Caco-2 (cell line): ENCODE measurements at regions not wholly inside any gene's neighbourhood (a gene's known extent, or its start where the extent isn't known, plus 50 kb on each side); places are given as distances from the start of the nearest gene placed in this dataset.
"Not testable (repeated sequence)": the region's sequence is repeated elsewhere in the genome, so short reads cannot be mapped to it uniquely, and the experiment has no call there.

Source experiments
- BruUV-seq: library from RNA; stranded (reverse); fragments of 400-500 nt; replicated peaks from 2 replicates; lab custom pipeline; 2021; lab: Mats Ljungman, UMichigan
- CTCF ChIA-PET: fragments of 300-600 bp; sonication (Branson Sonifier 250); formaldehyde crosslinking; loops from one replicate; lab custom pipeline; 2022; ENCODE audit warnings: antibody characterized with exemption; lab: Charles Lee
- POLR2A ChIA-PET: fragments of 300-600 bp; sonication (Branson Sonifier 250); formaldehyde crosslinking; loops from one replicate; lab custom pipeline; 2022; ENCODE audit warnings: antibody characterized with exemption; lab: Charles Lee
- DNase-seq, 2 experiments: peaks; one replicate each; pipeline versions ENCODE4 v3.0.0 to v3.0.0-alpha.2; 2020 to 2022
- H3K27me3 ChIP-seq: replicated peaks from 2 replicates; pipeline ENCODE4 v1.6.0; 2011; ENCODE audit warnings: low read length; ENCODE audit not compliant: control insufficient read depth, insufficient read depth
- H3K36me3 ChIP-seq: 2 replicates; pipeline ENCODE4 v1.5.1; 2011; ENCODE audit warnings: low read length; ENCODE audit not compliant: control insufficient read depth, insufficient read depth
- H3K4me1 ChIP-seq: fragments of 250-450 bp; sonication (Bioruptor Pico); 2 replicates; pipeline ENCODE4 v1.5.1; 2020; ENCODE audit warnings: mild to moderate bottlenecking
- H3K4me3 ChIP-seq: 2 replicates; pipeline ENCODE4 v1.5.1; 2011; ENCODE audit warnings: low read depth, mild to moderate bottlenecking, control low read depth, low read length
- H3K9me3 ChIP-seq: fragments of 250-450 bp; sonication (Bioruptor Pico); 2 replicates; pipeline ENCODE4 v1.5.1; 2020; ENCODE audit warnings: mild to moderate bottlenecking, moderate library complexity
- H3K27ac Mint-ChIP-seq: one replicate; pipeline ENCODE4 v1.8.0; 2022; ENCODE audit warnings: mixed read lengths; ENCODE audit not compliant: unreplicated experiment
- H3K27me3 Mint-ChIP-seq: one replicate; pipeline ENCODE4 v1.8.0; 2022; ENCODE audit warnings: mixed read lengths; ENCODE audit not compliant: insufficient read depth, unreplicated experiment
- H3K36me3 Mint-ChIP-seq: one replicate; pipeline ENCODE4 v1.8.0; 2022; ENCODE audit warnings: mild to moderate bottlenecking, mixed read lengths; ENCODE audit not compliant: insufficient read depth, unreplicated experiment
- H3K4me1 Mint-ChIP-seq: one replicate; pipeline ENCODE4 v1.8.0; 2022; ENCODE audit warnings: low read depth, mixed read lengths; ENCODE audit not compliant: unreplicated experiment
- H3K4me3 Mint-ChIP-seq: one replicate; pipeline ENCODE4 v1.8.0; 2022; ENCODE audit warnings: mild to moderate bottlenecking, moderate library complexity, mixed read lengths; ENCODE audit not compliant: unreplicated experiment
- H3K9me3 Mint-ChIP-seq: one replicate; pipeline ENCODE4 v1.8.0; 2022; ENCODE audit warnings: mixed read lengths; ENCODE audit not compliant: unreplicated experiment
- intact Hi-C: fragments of 100-400 bp; cut with micrococcal nuclease; formaldehyde crosslinking; loops from one replicate; pipeline ENCODE4 v1.10.0; 2022; ENCODE audit not compliant: unreplicated experiment
- TF ChIP-seq, protein P1 (sequence below), 2 experiments: fragments of 200-600 bp in 1 of 2; IDR thresholded peaks; 1 replicate in 1 of 2; 2 replicates in 1 of 2; pipeline versions ENCODE4 v1.5.1 to v1.8.0; 2011 to 2022; ENCODE audit warnings: antibody characterized with exemption in 1 of 2, control low read depth in 1 of 2, inconsistent platforms in 1 of 2, low read depth in 1 of 2, low read length in 1 of 2, mild to moderate bottlenecking in 1 of 2, moderate library complexity in 1 of 2; ENCODE audit not compliant: insufficient read depth in 1 of 2, severe bottlenecking in 1 of 2, unreplicated experiment in 1 of 2

DNA sequence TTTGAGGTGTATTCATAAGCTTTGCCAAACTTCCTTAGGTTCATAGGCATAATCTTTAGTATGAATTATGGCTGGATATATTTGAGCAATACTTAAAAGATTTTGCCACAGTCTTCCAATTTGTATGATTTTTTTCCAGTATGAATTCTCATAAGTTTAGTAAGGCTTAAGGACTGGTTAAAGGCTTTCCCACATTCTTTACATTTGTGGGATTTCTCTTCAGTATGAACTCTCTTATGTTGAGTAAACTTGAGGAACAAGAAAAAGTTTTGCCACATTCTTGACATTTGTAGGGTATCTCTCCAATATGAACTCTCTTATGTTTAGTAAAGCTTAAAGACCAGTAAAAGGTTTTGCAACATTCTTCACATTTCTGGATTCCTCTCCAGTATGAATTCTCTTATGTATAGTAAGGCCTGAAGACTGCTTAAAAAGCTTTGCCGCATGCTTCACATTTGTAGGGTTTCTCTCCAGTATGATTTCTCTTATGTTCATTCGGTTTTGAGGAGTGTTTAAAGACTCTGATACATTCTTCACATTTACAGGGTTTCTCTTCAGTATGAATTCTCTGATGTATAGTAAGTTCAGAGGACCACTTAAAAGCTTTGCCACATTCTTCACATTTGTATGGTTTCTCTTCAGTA, 302.6 kb downstream of the ZNF33B start:
- H3K36me3 ChIP-seq, H3K27me3 ChIP-seq, H3K4me1 Mint-ChIP-seq, intact Hi-C loops, H3K36me3 Mint-ChIP-seq, H3K27me3 Mint-ChIP-seq, H3K4me3 ChIP-seq, H3K27ac Mint-ChIP-seq, CTCF ChIA-PET, DNase-seq, H3K4me1 ChIP-seq, H3K4me3 Mint-ChIP-seq, POLR2A ChIA-PET, BruUV-seq: not testable (repeated sequence)
- H3K9me3 ChIP-seq = peaks cover 25% of the 10 kb centered on the region
- peaks cover 59% of the 10 kb centered on the region for H3K9me3 Mint-ChIP-seq

DNA sequence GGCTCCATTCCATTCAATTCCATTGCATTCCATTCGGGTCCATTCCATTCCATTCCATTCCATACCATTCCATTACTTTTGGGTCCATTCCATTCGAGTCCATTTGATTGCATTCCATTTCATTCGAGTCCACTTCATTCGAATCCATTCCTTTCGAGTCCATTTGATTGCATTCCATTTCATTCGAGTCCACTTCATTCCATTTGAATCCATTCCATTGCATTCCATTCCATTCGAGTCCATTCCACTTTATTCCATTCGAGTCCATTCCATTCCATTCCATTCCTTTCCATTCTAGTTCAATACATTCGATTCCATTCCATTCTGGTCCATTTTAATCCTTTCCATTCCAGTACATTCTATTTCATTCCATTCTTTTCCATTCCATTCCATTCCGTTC, 334.0 kb downstream of the ZNF33B start:
- TF ChIP-seq, protein P1, sequence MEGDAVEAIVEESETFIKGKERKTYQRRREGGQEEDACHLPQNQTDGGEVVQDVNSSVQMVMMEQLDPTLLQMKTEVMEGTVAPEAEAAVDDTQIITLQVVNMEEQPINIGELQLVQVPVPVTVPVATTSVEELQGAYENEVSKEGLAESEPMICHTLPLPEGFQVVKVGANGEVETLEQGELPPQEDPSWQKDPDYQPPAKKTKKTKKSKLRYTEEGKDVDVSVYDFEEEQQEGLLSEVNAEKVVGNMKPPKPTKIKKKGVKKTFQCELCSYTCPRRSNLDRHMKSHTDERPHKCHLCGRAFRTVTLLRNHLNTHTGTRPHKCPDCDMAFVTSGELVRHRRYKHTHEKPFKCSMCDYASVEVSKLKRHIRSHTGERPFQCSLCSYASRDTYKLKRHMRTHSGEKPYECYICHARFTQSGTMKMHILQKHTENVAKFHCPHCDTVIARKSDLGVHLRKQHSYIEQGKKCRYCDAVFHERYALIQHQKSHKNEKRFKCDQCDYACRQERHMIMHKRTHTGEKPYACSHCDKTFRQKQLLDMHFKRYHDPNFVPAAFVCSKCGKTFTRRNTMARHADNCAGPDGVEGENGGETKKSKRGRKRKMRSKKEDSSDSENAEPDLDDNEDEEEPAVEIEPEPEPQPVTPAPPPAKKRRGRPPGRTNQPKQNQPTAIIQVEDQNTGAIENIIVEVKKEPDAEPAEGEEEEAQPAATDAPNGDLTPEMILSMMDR (IDR thresholded peaks at IDR 0.05; ENCODE audit: insufficient read depth in 1 of 2, low read depth in 1 of 2, low read length in 1 of 2, severe bottlenecking in 1 of 2, unreplicated experiment in 1 of 2) = no peak
- ChIA-PET POLR2A (no interaction called here), CTCF (no interaction called here)
- H3K36me3 Mint-ChIP-seq = peaks cover 11% of the 10 kb centered on the region
- H3K27me3 Mint-ChIP-seq = no peaks in the 10 kb centered on the region
- H3K9me3 Mint-ChIP-seq = peaks cover 100% of the 10 kb centered on the region
- peaks cover 40% of the 10 kb centered on the region for H3K9me3 ChIP-seq
- H3K4me1 Mint-ChIP-seq = no peaks in the 10 kb centered on the region
- H3K27me3 ChIP-seq = no peaks in the 10 kb centered on the region
- no peaks in the 10 kb centered on the region for H3K4me1 ChIP-seq
- H3K27ac Mint-ChIP-seq = no peak overlapping the region
- intact Hi-C loops = no loop called here
- H3K36me3 ChIP-seq = no peaks in the 10 kb centered on the region
- BruUV-seq = no TSS peak
- DNase-seq = no peak
- no peak overlapping the region for H3K4me3 ChIP-seq
- H3K4me3 Mint-ChIP-seq = no peak overlapping the region

DNA sequence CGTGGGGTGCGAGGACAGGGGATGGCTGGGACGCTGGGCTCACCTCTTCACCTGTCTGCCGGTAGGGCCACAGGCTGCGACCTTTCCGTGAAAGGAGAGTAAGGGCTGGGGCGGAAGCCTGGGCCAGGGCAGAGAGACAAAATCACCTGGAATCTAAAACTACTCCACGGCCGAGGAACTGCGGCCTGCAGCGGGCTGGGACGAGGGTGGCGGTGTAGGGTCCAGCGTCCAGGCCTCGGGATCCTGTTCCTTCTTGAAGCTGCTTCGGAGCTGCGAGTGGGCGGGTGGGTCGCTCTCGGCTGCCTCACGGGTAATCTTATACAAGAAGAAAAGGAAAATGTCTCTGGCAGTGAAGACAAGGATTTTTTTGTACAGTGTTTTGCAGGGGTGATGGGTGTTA, 356.5 kb downstream of the ZNF33B start:
- H3K9me3 ChIP-seq, H3K36me3 ChIP-seq, CTCF ChIA-PET, DNase-seq, POLR2A ChIA-PET, H3K27me3 Mint-ChIP-seq, H3K4me3 Mint-ChIP-seq, H3K4me1 ChIP-seq, H3K4me3 ChIP-seq, H3K4me1 Mint-ChIP-seq, H3K36me3 Mint-ChIP-seq, intact Hi-C loops, H3K9me3 Mint-ChIP-seq, H3K27me3 ChIP-seq, H3K27ac Mint-ChIP-seq, BruUV-seq: not testable (repeated sequence)

DNA sequence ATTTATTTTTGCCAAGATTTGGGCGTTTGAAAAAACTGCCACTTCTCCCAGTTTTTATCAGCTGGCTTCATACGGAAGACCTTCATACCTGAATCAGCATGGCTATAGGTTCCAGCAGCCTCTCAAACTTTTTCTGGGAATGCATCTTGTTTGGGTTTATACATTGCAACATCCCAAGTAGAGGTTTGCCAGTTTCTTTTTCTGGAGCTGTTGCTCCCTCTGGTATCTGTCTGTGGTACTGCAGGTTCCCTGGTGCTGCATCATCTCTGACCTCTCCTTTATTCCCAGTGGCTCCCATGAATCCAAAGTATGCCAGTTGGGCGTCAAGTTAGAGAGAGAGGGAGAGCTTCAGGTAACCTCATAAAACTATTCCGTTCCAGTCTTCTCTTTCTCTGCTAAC, 368.6 kb downstream of the ZNF33B start:
- TF ChIP-seq, protein P1 (IDR thresholded peaks at IDR 0.05; ENCODE audit: insufficient read depth in 1 of 2, low read depth in 1 of 2, low read length in 1 of 2, severe bottlenecking in 1 of 2, unreplicated experiment in 1 of 2) = peak in 1 of 2 experiments; percentile 18
- H3K36me3 Mint-ChIP-seq, H3K27me3 Mint-ChIP-seq, H3K4me3 Mint-ChIP-seq, H3K9me3 ChIP-seq, intact Hi-C loops, DNase-seq, H3K27me3 ChIP-seq, CTCF ChIA-PET, POLR2A ChIA-PET, H3K27ac Mint-ChIP-seq, H3K4me1 ChIP-seq, BruUV-seq, H3K4me1 Mint-ChIP-seq, H3K36me3 ChIP-seq, H3K4me3 ChIP-seq: not testable (repeated sequence)
- H3K9me3 Mint-ChIP-seq = peaks cover 11% of the 10 kb centered on the region

DNA sequence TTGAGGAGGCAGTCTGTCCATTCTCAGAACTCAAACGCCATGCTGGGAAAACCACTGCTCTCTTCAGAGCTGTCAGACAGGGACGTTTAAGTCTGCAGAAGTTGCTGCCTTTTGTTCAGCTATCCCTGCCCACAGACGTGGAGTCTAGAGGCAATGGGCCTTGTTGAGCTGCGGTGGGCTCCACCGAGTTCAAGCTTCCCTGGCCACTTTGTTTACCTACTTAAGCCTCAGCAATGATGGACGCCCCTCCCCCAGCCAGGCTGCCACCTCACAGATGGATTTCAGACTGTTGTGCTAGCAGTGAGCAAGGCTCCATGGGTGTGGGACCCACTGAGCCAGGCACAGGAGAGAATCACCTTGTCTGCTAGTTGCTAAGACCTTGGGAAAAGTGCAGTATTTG, 375.1 kb downstream of the ZNF33B start:
- H3K36me3 Mint-ChIP-seq, H3K4me3 ChIP-seq, H3K27me3 Mint-ChIP-seq, DNase-seq, CTCF ChIA-PET, H3K27me3 ChIP-seq, BruUV-seq, intact Hi-C loops, POLR2A ChIA-PET, H3K4me1 ChIP-seq, H3K4me1 Mint-ChIP-seq, H3K4me3 Mint-ChIP-seq, H3K9me3 ChIP-seq, H3K27ac Mint-ChIP-seq, H3K36me3 ChIP-seq: not testable (repeated sequence)
- peaks cover 29% of the 10 kb centered on the region for H3K9me3 Mint-ChIP-seq

DNA sequence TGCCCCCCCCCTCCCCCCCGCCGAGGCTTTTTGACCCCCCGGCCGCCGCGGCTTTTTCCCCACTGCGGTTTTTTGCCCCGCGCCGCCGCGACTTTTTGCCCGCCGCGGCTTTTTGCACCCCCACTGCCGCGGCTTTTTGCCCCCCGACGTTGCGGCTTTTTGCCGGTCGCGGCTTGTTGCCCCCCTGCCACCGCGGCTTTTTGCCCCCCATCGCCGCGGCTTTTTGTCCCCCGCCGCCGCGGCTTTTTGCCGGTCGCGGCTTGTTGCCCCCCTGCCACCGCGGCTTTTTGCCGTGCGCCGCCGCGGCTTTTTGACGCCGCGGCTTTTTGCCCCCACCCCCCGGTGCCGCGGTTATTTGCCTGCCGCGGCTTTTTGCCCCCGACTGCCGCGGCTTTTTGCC, 395.4 kb downstream of the ZNF33B start:
- H3K27me3 ChIP-seq, BruUV-seq, H3K4me3 ChIP-seq, H3K27me3 Mint-ChIP-seq, DNase-seq, H3K36me3 Mint-ChIP-seq, CTCF ChIA-PET, H3K36me3 ChIP-seq, intact Hi-C loops, H3K4me1 ChIP-seq, H3K9me3 ChIP-seq, H3K4me3 Mint-ChIP-seq, H3K27ac Mint-ChIP-seq, H3K4me1 Mint-ChIP-seq, POLR2A ChIA-PET: not testable (repeated sequence)
- peaks cover 25% of the 10 kb centered on the region for H3K9me3 Mint-ChIP-seq
